ENCODE measurements at regions not wholly inside any gene's neighbourhood (a gene's known extent, or its start where the extent isn't known, plus 50 kb on each side); places are given as distances from the start of the nearest gene placed in this dataset.
A peak's percentile ranks its signal among the peaks of the same experiment; 100 is the strongest.
"Not testable (repeated sequence)": the region's sequence is repeated elsewhere in the genome, so short reads cannot be mapped to it uniquely, and the experiment has no call there.

- DNase-seq (ENCODE audit: low spot score): no peak
Observed at GRCh38 chr5:120150770-120151169, 313.3 kb upstream of the PRR16 start.

- DNase-seq (ENCODE audit: low spot score): no peak
Observed at GRCh38 chr5:120151181-120151580, 312.9 kb upstream of the PRR16 start.

- no peak for DNase-seq (ENCODE audit: low spot score)
Observed at GRCh38 chr5:120151825-120152224, 312.3 kb upstream of the PRR16 start.

GRCh38 chr5:120152472-120152871 is 311.6 kb upstream of the PRR16 start:
- DNase-seq (ENCODE audit: low spot score): no peak

GRCh38 chr5:120152931-120153330 is 311.2 kb upstream of the PRR16 start:
- no peak for DNase-seq (ENCODE audit: low spot score)

GRCh38 chr5:120153551-120153950 is 310.5 kb upstream of the PRR16 start:
- DNase-seq (ENCODE audit: low spot score): no peak

GRCh38 chr5:120155873-120156272 is 308.2 kb upstream of the PRR16 start:
- DNase-seq (ENCODE audit: low spot score): no peak

GRCh38 chr5:120158211-120158610 is 305.9 kb upstream of the PRR16 start:
- DNase-seq (ENCODE audit: low spot score): no peak

- DNase-seq (ENCODE audit: low spot score): no peak
Observed at GRCh38 chr5:120159155-120159554, 304.9 kb upstream of the PRR16 start.

GRCh38 chr5:120160124-120160895 is 303.8 kb upstream of the PRR16 start:
- DNase-seq (ENCODE audit: low spot score): no peak

- no peak for DNase-seq (ENCODE audit: low spot score)
Observed at GRCh38 chr5:120162321-120162720, 301.8 kb upstream of the PRR16 start.

GRCh38 chr5:120164037-120164436 is 300.1 kb upstream of the PRR16 start:
- DNase-seq (ENCODE audit: low spot score): no peak

- DNase-seq (ENCODE audit: low spot score): no peak
Observed at GRCh38 chr5:120164986-120165385, 299.1 kb upstream of the PRR16 start.

- no peak for DNase-seq (ENCODE audit: low spot score)
Observed at GRCh38 chr5:120173125-120173524, 291.0 kb upstream of the PRR16 start.

GRCh38 chr5:120174089-120174488 is 290.0 kb upstream of the PRR16 start:
- peak; percentile 38 for DNase-seq (ENCODE audit: low spot score)

GRCh38 chr5:120181238-120181637 is 282.9 kb upstream of the PRR16 start:
- not testable (repeated sequence) for DNase-seq (ENCODE audit: low spot score)

GRCh38 chr5:120194650-120195049 is 269.4 kb upstream of the PRR16 start:
- DNase-seq (ENCODE audit: low spot score): not testable (repeated sequence)

GRCh38 chr5:120199559-120199958 is 264.5 kb upstream of the PRR16 start:
- DNase-seq (ENCODE audit: low spot score): no peak

GRCh38 chr5:120207129-120207528 is 257.0 kb upstream of the PRR16 start:
- DNase-seq (ENCODE audit: low spot score): no peak

GRCh38 chr5:120217001-120217400 is 247.1 kb upstream of the PRR16 start:
- no peak for DNase-seq (ENCODE audit: low spot score)

GRCh38 chr5:120219988-120220387 is 244.1 kb upstream of the PRR16 start:
- no peak for DNase-seq (ENCODE audit: low spot score)

- DNase-seq (ENCODE audit: low spot score): no peak
Observed at GRCh38 chr5:120225524-120225923, 238.6 kb upstream of the PRR16 start.

GRCh38 chr5:120228262-120229031 is 235.7 kb upstream of the PRR16 start:
- DNase-seq (ENCODE audit: low spot score): no peak
